ENCODE measurements at regions not wholly inside any gene's neighbourhood (a gene's known extent, or its start where the extent isn't known, plus 50 kb on each side); places are given as distances from the start of the nearest gene placed in this dataset.

DNA sequence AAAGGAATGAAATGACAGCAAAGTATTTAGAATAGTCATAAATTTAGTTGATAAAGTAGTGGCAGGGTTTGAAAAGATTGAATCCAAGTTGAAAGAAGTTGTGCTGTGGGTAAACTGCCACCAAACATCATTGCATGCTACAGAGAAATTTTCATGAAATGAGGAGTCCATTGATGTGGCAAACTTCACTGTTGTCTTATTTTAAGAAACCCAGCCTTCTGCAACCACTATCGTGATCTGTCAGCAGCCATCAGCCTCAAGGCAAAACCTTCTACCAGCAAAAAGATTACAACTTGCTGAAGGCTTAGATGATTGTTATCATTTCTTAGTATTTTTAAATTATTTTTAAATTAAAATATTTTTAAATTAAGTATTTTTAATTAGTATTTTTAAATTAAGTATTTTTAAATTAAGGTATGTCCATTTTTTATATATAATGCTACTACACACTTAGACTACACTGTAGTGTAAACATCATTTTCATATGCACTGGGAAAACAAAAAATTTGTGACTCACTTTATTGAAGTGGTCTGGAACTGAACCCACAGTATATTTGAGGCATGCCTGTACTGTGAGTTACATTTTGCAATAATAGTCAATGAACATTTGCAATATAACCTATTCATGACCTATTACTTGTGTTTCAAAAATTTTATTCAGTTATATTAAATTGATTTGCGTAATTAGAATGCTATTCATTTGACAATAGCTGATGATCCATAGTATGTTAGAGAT lies 67.2 kb upstream of the SYT1 start:
- DNase-seq: no peak

DNA sequence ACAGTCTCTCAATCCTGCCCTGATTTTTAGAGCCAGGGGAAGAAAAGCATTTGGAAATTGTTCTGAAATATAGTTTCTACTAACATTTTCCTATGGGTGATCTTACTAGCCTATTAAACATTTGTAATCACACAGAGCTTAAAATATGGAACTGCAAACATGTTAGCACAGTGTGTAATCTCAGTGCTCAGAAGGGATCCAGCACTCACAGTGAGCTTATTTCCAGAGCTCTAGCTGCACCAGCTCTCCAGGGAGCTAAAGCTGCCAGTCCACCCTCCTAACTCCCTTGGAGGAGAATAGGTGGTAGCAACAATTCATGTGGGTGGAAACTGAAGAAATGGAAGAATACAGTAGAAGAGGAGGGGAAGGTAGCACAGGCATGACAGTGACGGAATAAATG lies 64.9 kb upstream of the SYT1 start:
- no peak for DNase-seq

DNA sequence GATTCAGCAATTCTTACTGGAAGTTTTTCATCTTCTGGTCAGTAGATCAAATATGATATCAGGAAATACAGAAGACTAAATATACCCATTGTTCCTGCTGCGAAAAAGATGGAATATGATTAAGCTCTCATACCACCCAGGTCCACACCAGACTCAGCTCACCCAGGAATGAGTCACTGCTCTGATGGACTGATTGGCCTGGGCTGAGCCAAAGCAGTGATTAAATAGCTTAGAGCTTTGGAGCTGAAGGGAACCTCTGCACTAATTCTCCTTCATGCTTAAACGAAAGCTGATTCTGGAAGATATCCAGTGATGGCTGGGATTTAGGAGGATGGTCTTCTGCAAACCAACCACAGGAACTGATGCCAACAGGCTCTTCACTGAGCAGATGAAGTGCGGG lies 62.0 kb upstream of the SYT1 start:
- no peak for DNase-seq

DNA sequence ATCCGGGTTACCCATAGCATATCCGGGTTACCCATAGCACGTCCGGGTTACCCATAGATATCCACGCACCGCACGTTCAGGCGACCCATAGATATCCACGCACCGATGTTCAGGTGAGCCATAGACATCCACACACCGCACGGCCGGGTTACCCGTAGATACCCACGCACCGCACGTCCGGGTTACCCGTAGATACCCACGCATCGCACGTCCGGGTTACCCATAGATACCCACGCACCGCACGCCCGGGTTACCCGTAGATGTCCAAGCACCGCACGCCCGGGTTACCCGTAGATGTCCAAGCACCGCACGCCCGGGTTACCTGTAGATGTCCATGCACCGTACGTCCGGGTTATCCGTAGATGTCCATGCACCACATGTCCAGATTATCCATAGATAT lies 60.3 kb upstream of the SYT1 start:
- no peak for DNase-seq
